GM19455 (cell line): ENCODE measurements at regions not wholly inside any gene's neighbourhood (a gene's known extent, or its start where the extent isn't known, plus 50 kb on each side); places are given as distances from the start of the nearest gene placed in this dataset.

Source experiments
- ATAC-seq: cut with Tn5 transposase; IDR thresholded peaks from one replicate; pipeline ENCODE4 v1.9.1; 2021; ENCODE audit not compliant: unreplicated experiment

- no peak for ATAC-seq
Measured at GRCh38 chr9:27864644-27865438, 291.6 kb upstream of the C9orf72 start.

- no peak for ATAC-seq
Measured at GRCh38 chr9:27866741-27867140, 293.5 kb upstream of the C9orf72 start.

- no peak for ATAC-seq
Measured at GRCh38 chr9:27870404-27870803, 297.1 kb upstream of the C9orf72 start.

DNA sequence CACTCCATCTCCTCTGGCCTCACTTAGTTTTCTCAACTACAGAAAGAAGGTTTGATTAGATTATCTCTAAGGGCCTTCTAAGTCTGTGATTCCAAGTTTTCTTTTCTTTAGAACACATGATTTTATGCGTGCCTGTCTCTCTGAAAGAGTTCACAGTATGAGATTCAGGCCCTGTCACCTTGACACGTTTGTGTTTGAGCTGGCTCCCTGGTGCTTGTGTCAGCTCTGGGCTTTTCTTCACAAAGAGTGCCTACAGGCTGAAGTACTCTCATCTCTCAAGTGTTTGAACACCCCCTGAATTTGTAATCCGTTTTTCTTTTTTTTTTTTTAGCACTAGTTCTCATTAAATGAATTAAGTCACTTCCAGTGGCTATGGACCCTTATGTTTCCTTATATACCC lies 306.9 kb upstream of the C9orf72 start:
- ATAC-seq = no peak

DNA sequence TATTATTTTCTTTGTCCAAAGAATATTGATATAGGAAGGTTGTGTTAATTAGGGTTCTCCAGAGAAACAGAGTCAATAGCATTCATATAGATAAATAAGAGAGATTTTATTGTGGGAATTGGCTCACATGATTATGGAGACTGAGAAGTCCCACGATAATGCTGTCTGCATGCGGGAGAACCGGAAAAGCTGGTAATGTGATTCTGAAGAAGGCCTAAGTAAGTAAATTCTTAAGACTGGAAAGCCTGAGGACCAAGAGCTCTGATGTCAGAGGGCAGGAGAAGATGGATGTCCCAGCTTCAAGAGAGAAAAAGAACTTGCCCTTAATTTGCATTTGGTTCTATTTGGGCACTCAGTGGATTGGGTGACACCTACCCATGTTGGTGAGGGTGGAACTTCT lies 307.4 kb upstream of the C9orf72 start:
- ATAC-seq = no peak

GRCh38 chr9:27888661-27889295 lies 315.5 kb upstream of the C9orf72 start:
- ATAC-seq = peak; percentile 99

DNA sequence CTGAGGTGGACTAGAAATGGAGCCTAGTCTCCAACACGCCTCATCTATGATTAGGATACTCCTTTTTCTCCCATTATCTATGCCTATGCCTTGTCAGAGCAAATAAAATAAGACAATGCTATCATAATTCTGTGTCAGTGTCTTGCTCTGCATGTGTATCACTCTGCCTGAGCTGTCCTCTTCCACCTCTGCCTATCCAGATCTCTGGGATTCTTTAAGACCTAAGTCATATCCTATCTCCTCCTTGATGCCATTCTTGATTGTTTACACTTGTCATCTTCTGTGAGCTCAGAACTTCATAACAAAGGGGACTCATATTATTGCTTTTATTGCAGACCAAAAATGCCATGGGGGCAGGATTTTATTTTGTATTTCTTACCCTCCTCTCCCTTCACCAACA lies 351.2 kb upstream of the C9orf72 start:
- ATAC-seq = no peak

GRCh38 chr9:27925815-27926214 lies 352.5 kb upstream of the C9orf72 start:
- no peak for ATAC-seq

DNA sequence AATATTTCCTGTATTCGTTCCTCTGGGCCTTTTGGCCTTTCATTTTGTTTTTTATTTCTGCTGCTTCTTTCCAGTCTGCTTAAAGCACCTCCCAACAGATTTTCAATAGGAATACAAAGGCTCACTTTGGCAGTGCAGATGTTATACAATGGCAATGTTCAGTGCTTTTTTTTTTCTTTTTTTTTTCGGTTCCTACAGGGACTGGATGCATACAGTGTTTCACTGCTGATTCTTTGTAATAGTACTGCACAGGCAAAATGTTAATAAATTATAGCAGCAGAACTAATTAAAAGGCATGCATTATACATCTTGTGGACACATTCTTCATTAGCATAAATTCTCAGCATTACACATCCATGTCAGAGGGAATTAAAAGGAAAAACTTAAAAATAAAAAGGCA lies 356.6 kb upstream of the C9orf72 start:
- no peak for ATAC-seq

DNA sequence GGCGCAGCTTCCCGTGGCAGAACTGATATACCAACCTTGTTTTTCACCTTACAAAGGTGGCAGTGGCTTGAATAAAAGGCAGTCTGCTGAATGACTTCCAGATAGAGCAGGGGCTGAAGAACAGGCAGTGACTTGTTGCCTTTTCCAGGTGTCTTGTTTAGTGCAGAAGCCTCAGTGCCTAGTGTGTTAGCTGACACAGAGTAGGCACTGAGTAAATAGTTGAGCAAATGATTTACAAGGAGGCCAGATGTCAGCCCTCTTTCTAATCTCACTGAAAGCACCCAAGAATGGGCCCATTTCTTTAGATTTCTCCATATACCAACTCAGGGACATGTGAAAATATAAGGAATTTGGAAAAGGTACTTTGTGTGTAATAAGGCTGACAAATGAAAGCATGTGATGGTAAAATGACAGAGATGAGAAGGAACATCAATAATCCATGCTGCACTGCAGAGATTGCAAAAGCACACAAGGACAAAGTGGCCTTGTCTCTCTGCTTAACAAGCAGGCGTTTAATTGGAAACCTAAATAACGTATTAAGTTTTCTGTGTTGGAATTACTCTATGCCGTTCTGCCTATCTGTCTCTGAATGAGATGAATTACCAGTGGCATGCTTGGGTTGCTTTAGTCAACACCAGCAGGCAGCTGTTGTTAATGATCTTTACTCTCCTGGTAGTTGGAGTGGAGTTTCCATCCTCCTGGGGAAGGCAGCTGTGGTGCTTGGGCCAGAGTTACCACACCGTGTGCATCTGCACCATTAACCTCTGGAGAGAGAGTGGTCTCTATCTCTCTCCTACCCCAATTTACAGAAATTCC lies 360.1 kb upstream of the C9orf72 start:
- ATAC-seq = no peak

DNA sequence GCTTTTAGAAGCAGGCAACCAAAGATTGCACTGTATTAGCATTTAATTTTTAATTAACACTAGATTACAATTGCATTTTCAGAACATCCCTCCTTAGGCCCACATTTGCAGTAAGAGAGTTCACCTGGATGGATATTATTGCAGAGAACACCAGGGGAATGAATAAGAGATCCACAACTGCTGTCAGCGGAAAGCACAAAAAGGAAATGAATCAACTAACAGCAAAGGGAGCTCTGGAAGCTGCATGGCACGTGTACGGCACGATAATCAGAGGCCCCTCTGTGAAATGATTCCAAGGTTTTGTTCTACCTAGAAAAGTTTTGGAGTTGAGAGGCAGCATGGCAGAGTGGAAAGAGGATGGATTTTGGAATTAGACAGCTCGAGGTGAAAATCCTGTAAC lies 361.2 kb upstream of the C9orf72 start:
- no peak for ATAC-seq

DNA sequence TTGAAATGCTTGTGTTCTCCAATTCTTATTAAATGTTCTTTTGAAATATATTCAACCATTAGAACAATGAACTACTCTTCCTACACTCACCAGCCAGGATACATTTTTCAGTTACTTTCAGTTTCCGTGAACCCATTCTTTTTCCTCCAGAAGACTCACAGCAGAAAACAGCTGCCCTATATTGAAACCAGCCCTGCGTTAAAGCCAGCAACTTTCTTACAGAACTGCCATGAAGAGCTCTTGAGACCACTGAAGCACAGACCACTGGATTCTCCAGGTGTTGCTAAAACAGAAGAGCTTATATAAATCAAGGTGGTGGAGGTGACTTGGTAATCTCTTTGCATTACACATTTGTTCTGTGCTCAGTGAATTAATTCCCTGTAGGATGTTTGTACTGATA lies 365.9 kb upstream of the C9orf72 start:
- ATAC-seq = no peak

GRCh38 chr9:27940535-27940934 lies 367.3 kb upstream of the C9orf72 start:
- ATAC-seq = no peak

- ATAC-seq = no peak
Measured at GRCh38 chr9:27943501-27943900, 370.2 kb upstream of the C9orf72 start.

DNA sequence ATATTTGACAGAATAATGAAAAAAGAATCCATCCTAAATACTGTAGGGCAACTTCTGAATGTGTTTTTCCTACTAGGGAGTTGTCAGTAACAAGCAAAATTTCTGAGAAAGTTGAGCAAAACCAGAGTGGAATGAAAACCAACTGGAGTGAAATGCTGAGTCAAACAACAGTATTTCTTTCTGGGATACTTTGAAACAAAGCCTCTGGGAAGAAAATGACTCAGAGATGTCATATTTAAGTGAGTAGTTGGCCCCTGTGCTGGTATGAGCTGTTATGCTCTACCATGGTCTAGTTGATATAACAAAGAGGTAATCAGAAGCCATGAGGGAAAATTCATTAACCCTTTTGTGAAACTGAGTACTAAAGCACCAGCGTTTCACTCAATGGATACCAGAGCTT lies 372.1 kb upstream of the C9orf72 start:
- ATAC-seq = no peak

GRCh38 chr9:27950382-27950781 lies 377.1 kb upstream of the C9orf72 start:
- ATAC-seq = no peak

GRCh38 chr9:27954858-27955257 lies 381.6 kb upstream of the C9orf72 start:
- no peak for ATAC-seq

- ATAC-seq = no peak
Measured at GRCh38 chr9:27963836-27964235, 390.6 kb upstream of the C9orf72 start.

DNA sequence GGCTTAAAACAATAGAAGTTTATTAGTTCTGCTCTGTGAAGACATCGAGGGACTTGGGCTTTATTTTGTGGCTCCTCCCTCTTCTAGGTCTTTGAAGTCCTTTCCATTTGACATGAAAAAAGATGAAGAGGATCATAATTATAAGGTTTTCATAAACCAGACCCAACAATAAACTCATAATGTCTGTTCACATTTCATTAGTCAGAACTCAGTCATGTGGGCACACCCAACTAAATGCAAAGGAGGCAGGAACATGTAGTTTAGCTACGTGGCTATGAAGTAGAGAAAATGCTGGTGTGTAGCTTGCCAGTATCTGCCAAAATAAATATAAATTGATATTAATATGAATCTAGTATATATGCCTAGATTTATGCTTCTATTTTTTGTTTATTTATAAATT lies 393.9 kb upstream of the C9orf72 start:
- ATAC-seq = no peak

DNA sequence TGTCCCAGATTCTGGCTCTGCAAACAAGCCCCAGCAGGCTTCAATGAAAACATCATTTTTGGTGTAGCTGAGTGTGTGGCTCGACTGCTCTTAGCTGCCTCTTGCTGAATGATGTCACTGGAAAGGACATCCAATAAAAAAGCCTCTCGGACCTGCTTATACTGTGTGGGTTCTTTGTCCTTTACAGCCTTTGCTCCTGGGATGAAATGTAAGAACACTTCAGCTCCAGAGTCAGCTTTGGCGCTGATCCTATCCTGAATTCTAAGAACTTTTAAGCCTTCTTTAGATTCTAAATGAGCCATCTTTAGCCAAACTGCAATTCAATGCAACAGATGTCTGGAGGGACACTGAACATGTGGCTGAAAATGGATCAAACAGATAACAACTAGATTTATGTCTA lies 404.6 kb upstream of the C9orf72 start:
- ATAC-seq = no peak

DNA sequence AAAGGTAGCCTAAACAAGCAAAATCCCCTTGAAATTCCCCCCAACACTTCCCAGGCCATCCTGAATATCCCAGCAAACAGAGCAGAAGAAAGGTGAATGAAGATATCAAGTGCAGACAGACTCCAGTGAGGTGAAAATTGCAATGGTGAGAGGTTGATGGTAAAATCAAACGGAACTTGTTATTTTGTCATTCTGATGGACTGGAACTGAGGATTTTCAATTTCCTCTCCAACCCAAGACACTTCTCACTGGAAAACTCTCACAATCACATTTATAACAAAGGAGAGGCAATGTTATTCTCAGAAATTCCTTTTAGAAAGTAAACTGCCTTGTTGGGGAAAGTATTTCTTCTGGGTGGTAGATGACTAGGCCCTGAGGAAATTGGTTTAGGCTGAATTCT lies 412.4 kb upstream of the C9orf72 start:
- no peak for ATAC-seq

DNA sequence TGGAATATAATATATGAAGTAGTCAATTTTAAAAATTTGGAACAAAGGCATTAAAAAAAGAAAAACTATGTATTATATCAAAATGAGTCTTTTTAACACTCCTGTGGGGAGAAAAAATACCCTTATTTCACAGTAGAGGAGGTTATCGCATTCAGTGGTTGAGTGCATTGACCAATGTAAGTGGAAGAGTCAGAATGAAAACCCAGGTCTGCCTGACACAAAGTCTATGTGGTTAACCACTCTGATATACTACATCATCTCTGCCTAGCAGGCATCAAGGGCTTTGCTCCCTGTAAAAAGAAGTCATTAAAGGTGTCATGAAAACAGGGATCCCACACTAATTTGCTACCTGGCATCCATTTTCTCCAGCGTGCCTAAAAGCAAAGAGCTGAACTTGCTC lies 417.2 kb upstream of the C9orf72 start:
- ATAC-seq = no peak
